ENCODE measurements at regions not wholly inside any gene's neighbourhood (a gene's known extent, or its start where the extent isn't known, plus 50 kb on each side); places are given as distances from the start of the nearest gene placed in this dataset.
"Not testable (repeated sequence)": the region's sequence is repeated elsewhere in the genome, so short reads cannot be mapped to it uniquely, and the experiment has no call there.

DNA sequence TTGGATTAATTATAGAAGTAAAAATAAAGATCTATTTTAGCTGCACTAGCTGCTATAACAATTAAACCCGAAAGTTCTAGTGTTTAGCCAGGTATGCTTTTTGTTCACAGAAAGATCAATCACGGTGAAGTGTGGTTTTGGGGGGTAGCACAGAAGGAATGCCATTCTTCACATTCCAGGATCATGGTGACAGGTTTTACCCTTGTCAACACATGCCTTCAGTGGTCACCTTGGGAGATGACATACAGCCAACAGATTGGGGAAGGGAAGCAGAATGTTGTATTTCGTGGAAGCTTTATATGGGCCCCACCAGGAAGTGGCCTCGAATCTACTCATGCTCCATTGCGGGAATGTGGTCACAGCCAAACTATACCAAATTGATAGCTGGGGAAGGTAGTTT, 753.6 kb downstream of the RAPGEF2 start:
- H3K27ac Mint-ChIP-seq, result no peak overlapping the region
- H3K4me1 Mint-ChIP-seq, result no peaks in the 10 kb centered on the region
- H3K4me3 Mint-ChIP-seq, result no peak overlapping the region
- no peaks in the 10 kb centered on the region for H3K36me3 Mint-ChIP-seq
- H3K27me3 Mint-ChIP-seq, result no peaks in the 10 kb centered on the region
- H3K9me3 Mint-ChIP-seq, result peaks cover 3 to 7% (median 4%) of the 10 kb centered on the region in 3 donors

- Mint-ChIP-seq H3K27ac (no peak overlapping the region), H3K9me3 (peaks cover 4 to 6% (median 4%) of the 10 kb centered on the region in 3 donors), H3K4me1 (no peaks in the 10 kb centered on the region), H3K4me3 (no peak overlapping the region), H3K27me3 (no peaks in the 10 kb centered on the region), H3K36me3 (no peaks in the 10 kb centered on the region)
These were observed 756.8 kb downstream of the RAPGEF2 start for GRCh38 chr4:159859656-159860148.

GRCh38 chr4:159860945-159861344, 758.1 kb downstream of the RAPGEF2 start:
- peaks cover 4 to 6% (median 4%) of the 10 kb centered on the region in 3 donors for H3K9me3 Mint-ChIP-seq
- no peaks in the 10 kb centered on the region for H3K4me1 Mint-ChIP-seq
- H3K4me3 Mint-ChIP-seq, result no peak overlapping the region
- no peaks in the 10 kb centered on the region for H3K27me3 Mint-ChIP-seq
- H3K27ac Mint-ChIP-seq, result no peak overlapping the region
- H3K36me3 Mint-ChIP-seq, result no peaks in the 10 kb centered on the region

- H3K9me3 Mint-ChIP-seq, result peaks cover 5 to 7% (median 5%) of the 10 kb centered on the region in 3 donors
- no peaks in the 10 kb centered on the region for H3K27me3 Mint-ChIP-seq
- no peaks in the 10 kb centered on the region for H3K36me3 Mint-ChIP-seq
- H3K4me1 Mint-ChIP-seq, result no peaks in the 10 kb centered on the region
- H3K4me3 Mint-ChIP-seq, result no peak overlapping the region
- H3K27ac Mint-ChIP-seq, result no peak overlapping the region
These were observed 761.5 kb downstream of the RAPGEF2 start for GRCh38 chr4:159864337-159864736.

- no peaks in the 10 kb centered on the region for H3K27me3 Mint-ChIP-seq
- no peaks in the 10 kb centered on the region for H3K36me3 Mint-ChIP-seq
- no peak overlapping the region for H3K4me3 Mint-ChIP-seq
- no peaks in the 10 kb centered on the region for H3K4me1 Mint-ChIP-seq
- H3K9me3 Mint-ChIP-seq, result peaks cover 3 to 7% (median 7%) of the 10 kb centered on the region in 3 donors
- no peak overlapping the region for H3K27ac Mint-ChIP-seq
These were observed 764.8 kb downstream of the RAPGEF2 start for GRCh38 chr4:159867673-159868072.

DNA sequence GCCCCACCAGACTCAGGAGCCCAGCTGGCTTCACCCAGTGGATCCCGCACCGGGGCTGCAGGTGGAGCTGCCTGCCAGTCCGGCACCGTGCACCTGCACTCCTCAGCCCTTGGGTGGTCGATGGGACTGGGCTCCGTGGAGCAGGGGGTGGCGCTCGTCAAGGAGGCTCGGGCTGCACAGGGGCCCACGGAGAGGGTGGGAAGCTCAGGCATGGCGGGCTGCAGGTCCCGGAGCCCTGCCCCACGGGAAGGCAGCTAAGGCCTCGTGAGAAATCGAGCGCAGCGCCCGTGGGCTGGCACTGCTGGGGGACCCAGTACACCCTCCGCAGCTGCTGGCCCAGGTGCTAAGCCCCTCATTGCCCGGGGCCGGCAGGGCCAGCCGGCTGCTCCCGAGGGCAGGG, 766.1 kb downstream of the RAPGEF2 start:
- H3K4me3 Mint-ChIP-seq, H3K36me3 Mint-ChIP-seq, H3K27me3 Mint-ChIP-seq, H3K27ac Mint-ChIP-seq, H3K4me1 Mint-ChIP-seq: not testable (repeated sequence)
- H3K9me3 Mint-ChIP-seq, result peaks cover 4 to 13% (median 4%) of the 10 kb centered on the region in 3 donors

- Mint-ChIP-seq H3K27ac (no peak overlapping the region), H3K4me1 (no peaks in the 10 kb centered on the region), H3K9me3 (peaks cover 6 to 29% (median 9%) of the 10 kb centered on the region in 3 donors), H3K36me3 (no peaks in the 10 kb centered on the region), H3K4me3 (no peak overlapping the region), H3K27me3 (no peaks in the 10 kb centered on the region)
These were observed 768.3 kb downstream of the RAPGEF2 start for GRCh38 chr4:159871141-159871540.

GRCh38 chr4:159881158-159881557, 778.3 kb downstream of the RAPGEF2 start:
- no peak overlapping the region for H3K27ac Mint-ChIP-seq
- H3K9me3 Mint-ChIP-seq, result peaks cover 0 to 5% (median 3%) of the 10 kb centered on the region in 3 donors
- no peaks in the 10 kb centered on the region for H3K4me1 Mint-ChIP-seq
- no peak overlapping the region for H3K4me3 Mint-ChIP-seq
- H3K27me3 Mint-ChIP-seq, result no peaks in the 10 kb centered on the region
- H3K36me3 Mint-ChIP-seq, result no peaks in the 10 kb centered on the region

DNA sequence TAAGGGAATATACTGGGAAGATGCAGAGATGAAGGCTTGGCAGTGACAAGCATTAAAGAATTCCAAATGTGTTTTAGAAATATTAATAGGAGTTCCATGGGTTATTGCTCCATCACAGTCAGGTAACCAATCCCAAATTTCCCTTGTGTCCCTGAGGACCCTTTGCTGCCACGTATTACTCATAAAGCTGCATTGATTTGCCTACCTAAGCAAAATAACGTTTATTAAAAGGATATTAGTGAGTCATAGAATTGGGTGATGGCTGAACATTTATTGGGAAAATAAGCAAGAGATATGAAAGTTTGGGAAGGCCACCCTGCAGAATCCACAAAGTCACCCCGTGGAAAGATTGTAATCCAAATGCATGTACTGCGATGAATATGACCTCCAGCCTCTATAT, 782.1 kb downstream of the RAPGEF2 start:
- Mint-ChIP-seq H3K27ac (no peak overlapping the region), H3K4me1 (no peaks in the 10 kb centered on the region), H3K9me3 (peaks cover 1 to 7% (median 2%) of the 10 kb centered on the region in 3 donors), H3K36me3 (no peaks in the 10 kb centered on the region), H3K27me3 (no peaks in the 10 kb centered on the region), H3K4me3 (no peak overlapping the region)

DNA sequence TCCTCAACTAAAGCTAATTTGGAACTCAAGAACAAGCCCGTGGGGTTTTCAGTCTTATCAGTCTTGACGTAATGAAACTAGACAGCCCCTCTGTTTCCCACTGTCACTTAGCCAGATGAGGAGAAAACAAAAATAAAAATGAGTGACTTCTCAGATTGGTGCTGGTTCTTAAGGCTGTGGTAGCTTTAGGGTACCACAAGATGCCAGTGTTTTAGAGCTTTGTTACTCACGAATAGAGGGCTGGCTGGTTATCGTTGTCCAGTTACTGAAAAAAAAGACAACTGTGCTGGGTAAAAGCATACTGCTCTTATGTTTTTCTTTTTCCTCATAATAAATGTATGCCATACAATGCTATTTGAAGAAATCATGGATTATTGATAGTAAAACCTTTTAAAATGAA, 796.7 kb downstream of the RAPGEF2 start:
- no peak overlapping the region for H3K27ac Mint-ChIP-seq
- H3K4me1 Mint-ChIP-seq, result no peaks in the 10 kb centered on the region
- no peaks in the 10 kb centered on the region for H3K27me3 Mint-ChIP-seq
- H3K36me3 Mint-ChIP-seq, result no peaks in the 10 kb centered on the region
- H3K9me3 Mint-ChIP-seq, result peaks cover 4 to 9% (median 4%) of the 10 kb centered on the region in 3 donors
- no peak overlapping the region for H3K4me3 Mint-ChIP-seq

GRCh38 chr4:159900562-159900961, 797.7 kb downstream of the RAPGEF2 start:
- Mint-ChIP-seq H3K4me3 (no peak overlapping the region), H3K27me3 (no peaks in the 10 kb centered on the region), H3K9me3 (peaks cover 4 to 9% (median 4%) of the 10 kb centered on the region in 3 donors), H3K4me1 (no peaks in the 10 kb centered on the region), H3K36me3 (no peaks in the 10 kb centered on the region), H3K27ac (no peak overlapping the region)

DNA sequence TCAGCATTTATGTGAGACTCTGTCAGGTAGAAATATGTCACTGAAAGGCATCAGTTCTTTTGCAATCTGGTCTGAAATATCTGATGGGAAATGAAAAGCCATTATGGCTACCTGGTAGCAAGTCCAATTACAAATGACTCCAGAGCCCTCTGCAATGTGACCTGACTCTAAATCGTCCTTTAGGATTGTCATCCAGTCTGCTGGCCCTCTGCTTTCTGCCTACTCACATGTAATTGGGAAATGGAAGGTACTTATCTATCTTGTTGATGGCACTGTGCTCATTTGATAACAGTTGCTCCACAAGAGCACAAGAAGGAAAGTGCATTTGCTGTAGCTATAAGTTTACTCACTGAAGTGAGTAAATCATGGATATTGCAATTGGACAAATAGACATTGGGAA, 799.8 kb downstream of the RAPGEF2 start:
- no peaks in the 10 kb centered on the region for H3K4me1 Mint-ChIP-seq
- no peak overlapping the region for H3K27ac Mint-ChIP-seq
- peaks cover 0 to 5% (median 2%) of the 10 kb centered on the region in 3 donors for H3K9me3 Mint-ChIP-seq
- no peaks in the 10 kb centered on the region for H3K36me3 Mint-ChIP-seq
- no peak overlapping the region for H3K4me3 Mint-ChIP-seq
- H3K27me3 Mint-ChIP-seq, result no peaks in the 10 kb centered on the region

DNA sequence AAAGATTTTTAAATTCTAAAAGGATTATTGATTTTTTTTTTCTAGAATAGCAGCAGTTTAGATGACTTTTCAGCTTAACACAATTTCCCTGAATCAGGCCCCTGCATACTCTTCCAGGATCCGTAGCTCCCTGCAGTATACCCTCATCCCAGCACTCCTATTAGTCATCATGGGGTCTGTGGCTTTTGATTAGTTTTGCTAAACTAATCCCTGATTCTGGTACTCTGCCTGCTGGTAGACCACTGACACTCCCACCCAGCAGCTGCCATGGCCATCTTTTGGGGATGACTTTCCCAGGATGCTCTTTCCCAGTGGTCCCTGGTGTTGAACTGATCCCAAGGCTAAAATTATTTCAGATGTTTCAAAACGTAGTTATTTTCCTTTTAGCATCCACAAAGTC, 802.0 kb downstream of the RAPGEF2 start:
- Mint-ChIP-seq H3K36me3 (no peaks in the 10 kb centered on the region), H3K4me1 (no peaks in the 10 kb centered on the region), H3K9me3 (peaks cover 0 to 7% (median 0%) of the 10 kb centered on the region in 3 donors), H3K27ac (no peak overlapping the region), H3K27me3 (no peaks in the 10 kb centered on the region), H3K4me3 (no peak overlapping the region)

DNA sequence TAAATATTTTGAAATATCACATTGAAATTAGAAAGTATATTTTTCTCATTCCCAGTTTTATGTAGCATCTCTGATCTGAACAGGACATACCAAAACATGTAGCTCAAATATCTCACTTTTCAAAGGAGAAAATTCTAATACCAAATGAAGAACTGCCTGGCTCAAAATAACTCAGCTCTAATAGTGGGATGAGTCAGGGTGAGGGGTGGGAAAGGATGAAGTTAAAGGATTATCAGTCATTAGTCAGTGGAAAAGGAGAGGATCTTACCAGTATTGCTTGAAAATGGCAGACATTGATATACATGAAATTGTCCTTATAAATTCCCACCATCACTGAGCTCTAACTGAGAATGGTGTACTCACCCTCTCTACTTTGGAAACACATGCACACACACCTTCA, 803.2 kb downstream of the RAPGEF2 start:
- H3K27me3 Mint-ChIP-seq, result no peaks in the 10 kb centered on the region
- H3K4me3 Mint-ChIP-seq, result no peak overlapping the region
- no peaks in the 10 kb centered on the region for H3K4me1 Mint-ChIP-seq
- no peaks in the 10 kb centered on the region for H3K36me3 Mint-ChIP-seq
- H3K27ac Mint-ChIP-seq, result no peak overlapping the region
- peaks cover 0 to 7% (median 0%) of the 10 kb centered on the region in 3 donors for H3K9me3 Mint-ChIP-seq

DNA sequence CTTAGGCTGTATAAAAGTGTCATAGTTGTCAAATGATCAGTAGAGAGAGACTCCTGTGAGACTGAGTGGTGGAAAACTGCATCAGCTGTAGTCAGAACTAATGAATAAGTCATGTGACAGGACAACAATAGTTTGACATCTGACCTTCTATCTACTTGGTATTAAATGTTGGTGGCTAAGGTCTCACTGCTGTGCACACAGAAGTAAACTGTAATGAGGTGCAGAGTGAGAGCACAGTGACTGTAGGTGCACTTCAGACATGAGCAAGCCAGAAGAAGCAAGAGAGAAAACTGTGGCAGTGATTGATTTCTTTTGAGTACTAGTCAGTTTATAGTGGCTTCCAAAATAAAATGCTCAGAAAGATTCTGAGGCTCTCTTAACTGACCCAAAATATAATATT, 803.6 kb downstream of the RAPGEF2 start:
- peaks cover 0 to 7% (median 0%) of the 10 kb centered on the region in 3 donors for H3K9me3 Mint-ChIP-seq
- H3K27me3 Mint-ChIP-seq, result no peaks in the 10 kb centered on the region
- no peaks in the 10 kb centered on the region for H3K4me1 Mint-ChIP-seq
- H3K36me3 Mint-ChIP-seq, result no peaks in the 10 kb centered on the region
- no peak overlapping the region for H3K27ac Mint-ChIP-seq
- H3K4me3 Mint-ChIP-seq, result no peak overlapping the region

- no peak overlapping the region for H3K27ac Mint-ChIP-seq
- no peaks in the 10 kb centered on the region for H3K36me3 Mint-ChIP-seq
- no peak overlapping the region for H3K4me3 Mint-ChIP-seq
- H3K4me1 Mint-ChIP-seq, result no peaks in the 10 kb centered on the region
- H3K27me3 Mint-ChIP-seq, result no peaks in the 10 kb centered on the region
- peaks cover 0 to 7% (median 0%) of the 10 kb centered on the region in 3 donors for H3K9me3 Mint-ChIP-seq
These were observed 807.8 kb downstream of the RAPGEF2 start for GRCh38 chr4:159910721-159911120.

GRCh38 chr4:159922119-159922518, 819.2 kb downstream of the RAPGEF2 start:
- H3K4me1 Mint-ChIP-seq, result no peaks in the 10 kb centered on the region
- H3K27ac Mint-ChIP-seq, result no peak overlapping the region
- H3K27me3 Mint-ChIP-seq, result no peaks in the 10 kb centered on the region
- H3K4me3 Mint-ChIP-seq, result no peak overlapping the region
- H3K9me3 Mint-ChIP-seq, result peaks cover 4 to 21% (median 6%) of the 10 kb centered on the region in 3 donors
- no peaks in the 10 kb centered on the region for H3K36me3 Mint-ChIP-seq

All from IgD-negative memory B cell (primary cell).